Activated naive CD4-positive, alpha-beta T cell treated with anti-CD3 and anti-CD28 coated beads for 36 hours (primary cell): ENCODE measurements at regions not wholly inside any gene's neighbourhood (a gene's known extent, or its start where the extent isn't known, plus 50 kb on each side); places are given as distances from the start of the nearest gene placed in this dataset.
A peak's percentile ranks its signal among the peaks of the same experiment; 100 is the strongest.

ENCODE experiments used
- CTCF ChIA-PET: fragments of 350-600 bp; sonication (Branson Sonifier 250); formaldehyde crosslinking; loops from one replicate; lab custom pipeline; 2021; ENCODE audit warnings: antibody characterized with exemption; lab: Charles Lee
- DNase-seq: peaks from one replicate; pipeline ENCODE4 v3.0.0-alpha.2; 2020
- H3K27ac Mint-ChIP-seq: one replicate; pipeline ENCODE4 v1.8.0; 2021; ENCODE audit warnings: mild to moderate bottlenecking, mixed read lengths
- H3K27me3 Mint-ChIP-seq: one replicate; pipeline ENCODE4 v1.8.0; 2021; ENCODE audit warnings: low read depth, mixed read lengths
- H3K36me3 Mint-ChIP-seq: one replicate; pipeline ENCODE4 v1.8.0; 2021; ENCODE audit warnings: low read depth, mixed read lengths
- H3K4me1 Mint-ChIP-seq: one replicate; pipeline ENCODE4 v1.8.0; 2021; ENCODE audit warnings: low read depth, mixed read lengths
- H3K4me3 Mint-ChIP-seq: one replicate; pipeline ENCODE4 v1.8.0; 2021; ENCODE audit warnings: mild to moderate bottlenecking, moderate library complexity, mixed read lengths
- H3K9me3 Mint-ChIP-seq: one replicate; pipeline ENCODE4 v1.8.0; 2021; ENCODE audit warnings: mixed read lengths
- intact Hi-C: fragments of 100-400 bp; cut with micrococcal nuclease; formaldehyde crosslinking; loops from one replicate; pipeline ENCODE4 v1.15.1; 2023

DNA sequence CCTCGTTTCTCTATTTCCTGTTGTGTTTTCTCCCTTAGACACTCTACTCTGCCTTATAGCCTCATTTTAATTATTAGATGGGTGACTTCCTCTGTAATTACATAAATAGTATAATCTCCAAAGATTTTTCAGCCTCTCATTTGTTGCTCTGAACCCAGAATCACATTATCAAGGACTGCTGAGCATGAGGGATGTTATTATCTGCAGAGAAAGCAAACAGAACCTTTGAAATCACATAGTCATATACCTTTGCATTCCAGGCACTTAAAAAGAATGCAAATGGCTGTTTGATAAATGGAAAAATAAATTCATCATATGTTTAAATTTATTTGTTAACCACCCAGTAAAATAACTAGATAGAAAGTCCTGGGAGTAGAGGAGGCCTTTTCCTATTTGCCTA is 305.1 kb upstream of the PPP1R2C start:
- H3K36me3 Mint-ChIP-seq = no peaks in the 10 kb centered on the region
- DNase-seq = no peak
- no peak overlapping the region for H3K4me3 Mint-ChIP-seq
- peaks cover 1% of the 10 kb centered on the region for H3K9me3 Mint-ChIP-seq
- no peaks in the 10 kb centered on the region for H3K4me1 Mint-ChIP-seq
- intact Hi-C loops = no loop called here
- H3K27ac Mint-ChIP-seq = no peak overlapping the region
- H3K27me3 Mint-ChIP-seq = no peaks in the 10 kb centered on the region
- CTCF ChIA-PET = no interaction called here

DNA sequence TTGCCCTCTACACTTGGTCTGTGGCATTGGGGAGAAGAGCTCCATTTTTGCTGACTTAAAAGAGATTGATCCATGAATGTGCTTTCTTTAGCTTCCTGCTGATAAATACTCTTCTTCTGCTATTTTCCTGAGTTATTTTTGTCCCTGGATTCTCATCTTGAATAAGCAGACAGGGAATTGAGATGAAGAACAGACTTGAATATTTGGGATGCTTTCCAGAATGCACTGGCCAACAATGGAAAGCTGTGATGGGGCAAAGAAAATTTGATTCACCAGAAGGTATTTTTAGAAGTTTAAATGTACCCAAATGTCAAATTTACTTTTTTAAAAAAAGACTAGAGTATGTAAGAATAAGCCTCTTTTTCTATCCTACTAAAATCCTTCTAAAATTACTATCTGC is 309.9 kb upstream of the PPP1R2C start:
- no peak overlapping the region for H3K27ac Mint-ChIP-seq
- intact Hi-C loops = no loop called here
- H3K27me3 Mint-ChIP-seq = no peaks in the 10 kb centered on the region

DNA sequence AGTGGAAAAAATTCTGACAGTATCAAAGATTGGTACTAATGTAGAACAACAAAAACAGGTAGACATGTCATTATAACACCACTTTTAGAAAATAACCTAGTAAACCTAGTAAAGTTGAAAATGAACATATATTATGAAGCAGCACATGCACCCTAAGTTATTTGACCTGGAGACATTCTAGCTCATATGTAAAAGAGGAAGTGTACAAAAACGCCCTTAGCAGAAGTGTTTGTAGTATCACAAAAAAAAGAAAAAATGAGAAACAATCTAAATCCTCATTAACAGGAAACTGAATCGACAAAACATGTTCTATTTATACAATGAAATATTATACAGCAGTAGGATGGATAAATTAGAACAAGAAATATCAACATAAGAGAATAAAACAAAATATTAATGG is 318.9 kb upstream of the PPP1R2C start:
- no peaks in the 10 kb centered on the region for H3K36me3 Mint-ChIP-seq
- no peaks in the 10 kb centered on the region for H3K27me3 Mint-ChIP-seq
- intact Hi-C loops = no loop called here
- H3K9me3 Mint-ChIP-seq = no peaks in the 10 kb centered on the region
- no peak overlapping the region for H3K4me3 Mint-ChIP-seq
- peaks cover 2% of the 10 kb centered on the region for H3K4me1 Mint-ChIP-seq
- DNase-seq = no peak
- no peak overlapping the region for H3K27ac Mint-ChIP-seq
- CTCF ChIA-PET = no interaction called here

More for the DNA sequence above, 309.9 kb upstream of the PPP1R2C start:
- DNase-seq = no peak
- CTCF ChIA-PET = no interaction called here
- no peaks in the 10 kb centered on the region for H3K4me1 Mint-ChIP-seq
- no peaks in the 10 kb centered on the region for H3K9me3 Mint-ChIP-seq
- no peaks in the 10 kb centered on the region for H3K36me3 Mint-ChIP-seq
- H3K4me3 Mint-ChIP-seq = no peak overlapping the region

DNA sequence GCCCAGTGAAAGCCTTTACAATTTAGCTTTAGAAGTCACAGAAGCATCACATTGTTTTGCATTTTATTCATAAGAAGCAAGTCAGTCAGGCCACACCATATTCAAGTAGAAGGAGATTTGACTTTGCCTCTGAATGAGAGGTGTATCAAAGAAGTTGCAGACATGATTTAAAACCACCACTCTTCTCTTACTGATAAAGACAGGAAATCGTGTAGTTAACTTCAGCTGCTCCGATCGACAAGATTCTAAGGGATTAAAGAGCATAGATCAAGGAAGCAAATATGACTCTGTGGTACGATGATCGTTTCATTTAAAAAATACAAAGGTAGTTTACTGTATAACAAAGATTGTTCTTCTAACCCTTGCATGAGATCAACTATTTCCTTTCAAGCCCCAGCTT is 328.0 kb upstream of the PPP1R2C start:
- H3K4me1 Mint-ChIP-seq = peaks cover 10% of the 10 kb centered on the region
- H3K9me3 Mint-ChIP-seq = no peaks in the 10 kb centered on the region
- intact Hi-C loops = no loop called here
- no peaks in the 10 kb centered on the region for H3K36me3 Mint-ChIP-seq
- peak overlapping the region; percentile 32 for H3K4me3 Mint-ChIP-seq
- no peaks in the 10 kb centered on the region for H3K27me3 Mint-ChIP-seq
- no peak for DNase-seq
- peak overlapping the region; percentile 30 for H3K27ac Mint-ChIP-seq
- CTCF ChIA-PET = no interaction called here

DNA sequence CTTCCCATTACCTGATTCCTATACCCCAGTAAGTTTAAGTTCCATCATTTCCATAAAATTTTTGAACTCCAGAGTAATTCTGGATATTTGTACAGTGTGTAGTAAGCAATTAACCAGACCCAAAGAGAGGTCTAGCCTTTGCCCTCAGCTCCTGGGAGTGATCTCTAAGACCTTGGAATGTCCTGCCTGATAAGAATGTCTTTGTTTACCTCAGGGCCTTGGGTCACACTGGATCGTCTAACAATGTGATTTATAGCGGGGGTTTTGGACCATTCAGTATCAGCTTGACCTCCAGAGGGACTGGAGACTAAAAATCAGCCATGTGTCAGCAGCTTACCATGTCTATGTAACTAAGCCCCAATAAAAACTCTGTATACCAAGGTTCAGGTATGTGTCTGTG is 330.9 kb upstream of the PPP1R2C start:
- no peaks in the 10 kb centered on the region for H3K9me3 Mint-ChIP-seq
- CTCF ChIA-PET = no interaction called here
- H3K4me3 Mint-ChIP-seq = no peak overlapping the region

DNA sequence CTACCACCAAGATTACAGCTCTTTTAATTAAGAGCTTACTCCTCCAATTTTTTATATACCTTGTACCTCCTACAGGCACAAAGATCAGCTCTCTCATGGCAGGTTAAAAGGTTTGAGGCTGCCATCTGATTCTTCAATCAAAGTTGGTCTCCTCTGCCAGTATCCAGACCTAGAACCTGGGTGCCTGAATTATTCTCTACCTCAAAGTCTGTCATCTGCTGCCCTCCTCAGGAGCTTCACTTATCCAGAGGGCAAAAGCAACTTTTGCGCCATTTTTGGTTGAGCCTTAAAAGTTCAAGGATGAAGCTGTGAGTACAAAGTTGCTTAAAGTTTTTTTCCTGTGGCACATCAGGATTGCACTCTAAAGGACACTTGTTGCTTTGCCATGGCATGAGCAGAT is 343.7 kb upstream of the PPP1R2C start:
- no peaks in the 10 kb centered on the region for H3K9me3 Mint-ChIP-seq
- peaks cover 2% of the 10 kb centered on the region for H3K4me1 Mint-ChIP-seq
- intact Hi-C loops = no loop called here
- H3K4me3 Mint-ChIP-seq = no peak overlapping the region
- no peaks in the 10 kb centered on the region for H3K36me3 Mint-ChIP-seq
- DNase-seq = peak; percentile 5
- CTCF ChIA-PET = interaction anchor here (0.6 kb wide), 1 partner anchor 101 kb away, joined by 6 read pairs; no protein-coding TSS in a partner anchor
- no peaks in the 10 kb centered on the region for H3K27me3 Mint-ChIP-seq
- no peak overlapping the region for H3K27ac Mint-ChIP-seq

More for the DNA sequence above, 330.9 kb upstream of the PPP1R2C start:
- no peak for DNase-seq
- no peaks in the 10 kb centered on the region for H3K27me3 Mint-ChIP-seq
- peaks cover 10% of the 10 kb centered on the region for H3K4me1 Mint-ChIP-seq
- intact Hi-C loops = no loop called here
- H3K36me3 Mint-ChIP-seq = no peaks in the 10 kb centered on the region
- H3K27ac Mint-ChIP-seq = no peak overlapping the region

DNA sequence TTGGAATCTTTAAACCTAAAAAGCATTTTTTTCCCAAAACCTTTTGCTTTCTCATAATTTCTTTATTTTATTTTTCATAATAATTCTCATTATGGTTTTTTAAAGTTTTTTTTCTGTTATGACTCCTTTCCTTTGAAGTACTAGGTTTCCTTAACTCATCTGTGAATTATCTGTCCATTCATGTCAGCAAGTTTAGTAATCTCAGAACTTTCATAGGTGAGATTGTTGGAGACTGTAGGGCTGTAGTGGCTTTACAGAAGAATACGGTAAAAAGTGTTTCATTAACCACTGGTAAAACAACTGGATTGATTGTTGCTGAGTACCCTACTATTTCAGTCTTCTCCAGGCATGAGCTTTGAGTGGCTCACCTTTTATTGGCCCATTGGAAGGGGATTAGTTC is 361.7 kb upstream of the PPP1R2C start:
- CTCF ChIA-PET = no interaction called here
- Mint-ChIP-seq H3K9me3 (no peaks in the 10 kb centered on the region), H3K27me3 (no peaks in the 10 kb centered on the region), H3K36me3 (no peaks in the 10 kb centered on the region), H3K27ac (no peak overlapping the region), H3K4me1 (no peaks in the 10 kb centered on the region), H3K4me3 (no peak overlapping the region)
- intact Hi-C loops = no loop called here
- no peak for DNase-seq

DNA sequence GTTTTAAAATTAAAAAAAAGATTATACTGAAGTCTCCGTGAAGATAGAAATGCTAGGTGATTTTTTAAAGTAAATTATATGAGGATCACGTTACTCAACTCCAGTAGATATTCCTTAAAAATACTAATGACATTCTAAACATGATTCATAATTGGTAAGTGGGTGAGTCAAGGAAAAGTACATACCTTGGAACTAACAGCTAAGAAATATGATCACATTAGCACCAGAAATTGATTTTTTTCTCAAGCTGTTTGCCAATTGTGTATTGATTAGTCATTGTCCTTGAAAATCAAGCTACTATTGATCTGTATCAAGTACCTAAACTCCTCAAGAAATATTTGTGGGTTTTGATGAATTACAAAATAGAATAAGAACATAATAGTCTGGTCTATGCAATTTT is 362.6 kb upstream of the PPP1R2C start:
- Mint-ChIP-seq H3K4me3 (no peak overlapping the region), H3K4me1 (no peaks in the 10 kb centered on the region), H3K27ac (no peak overlapping the region), H3K36me3 (no peaks in the 10 kb centered on the region), H3K9me3 (no peaks in the 10 kb centered on the region), H3K27me3 (no peaks in the 10 kb centered on the region)
- DNase-seq = no peak
- CTCF ChIA-PET = no interaction called here
- intact Hi-C loops = no loop called here

DNA sequence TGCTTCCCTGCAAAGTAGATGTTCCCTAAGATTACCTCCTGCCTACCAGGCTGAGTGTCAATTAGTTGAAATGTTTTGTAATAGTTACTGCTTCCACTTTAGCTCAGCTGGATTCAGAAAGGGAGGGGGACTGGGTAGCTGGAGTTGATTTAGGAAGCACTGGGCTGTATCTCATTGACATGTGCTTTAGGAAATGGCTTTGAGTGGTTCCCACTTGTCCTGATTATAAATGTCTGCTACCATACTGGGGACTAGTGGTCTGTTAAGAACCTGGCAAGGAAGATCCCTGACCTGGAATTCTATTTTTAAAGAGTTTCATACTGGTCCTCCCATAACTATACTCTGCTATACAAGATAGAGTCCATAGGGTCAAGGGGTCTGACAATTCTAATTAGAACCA is 363.9 kb upstream of the PPP1R2C start:
- Mint-ChIP-seq H3K4me3 (no peak overlapping the region), H3K27ac (no peak overlapping the region), H3K4me1 (no peaks in the 10 kb centered on the region), H3K36me3 (no peaks in the 10 kb centered on the region), H3K27me3 (no peaks in the 10 kb centered on the region), H3K9me3 (no peaks in the 10 kb centered on the region)
- DNase-seq = no peak
- intact Hi-C loops = no loop called here
- CTCF ChIA-PET = no interaction called here

DNA sequence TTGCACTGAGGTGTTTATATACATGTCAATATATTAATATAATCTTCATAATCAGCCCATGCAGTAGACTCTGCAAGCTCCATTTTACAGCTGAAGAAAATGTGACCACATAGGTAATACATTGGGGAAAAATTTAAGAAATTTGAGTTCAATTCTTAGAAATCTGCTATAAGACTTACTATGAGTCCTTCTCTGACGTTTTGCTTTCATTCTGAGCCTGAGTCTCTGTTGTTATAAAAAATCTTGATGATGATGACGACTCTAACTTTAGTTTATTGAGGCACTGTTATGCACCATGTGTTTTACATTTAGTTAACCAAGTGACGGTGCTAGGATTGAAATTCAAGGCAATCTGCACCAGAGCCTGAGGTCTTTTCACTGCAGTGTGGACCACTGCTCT is 370.3 kb upstream of the PPP1R2C start:
- no peak overlapping the region for H3K4me3 Mint-ChIP-seq
- no peaks in the 10 kb centered on the region for H3K9me3 Mint-ChIP-seq
- no peak overlapping the region for H3K27ac Mint-ChIP-seq
- intact Hi-C loops = no loop called here
- DNase-seq = no peak
- CTCF ChIA-PET = no interaction called here
- no peaks in the 10 kb centered on the region for H3K36me3 Mint-ChIP-seq
- H3K27me3 Mint-ChIP-seq = no peaks in the 10 kb centered on the region
- peaks cover 8% of the 10 kb centered on the region for H3K4me1 Mint-ChIP-seq

DNA sequence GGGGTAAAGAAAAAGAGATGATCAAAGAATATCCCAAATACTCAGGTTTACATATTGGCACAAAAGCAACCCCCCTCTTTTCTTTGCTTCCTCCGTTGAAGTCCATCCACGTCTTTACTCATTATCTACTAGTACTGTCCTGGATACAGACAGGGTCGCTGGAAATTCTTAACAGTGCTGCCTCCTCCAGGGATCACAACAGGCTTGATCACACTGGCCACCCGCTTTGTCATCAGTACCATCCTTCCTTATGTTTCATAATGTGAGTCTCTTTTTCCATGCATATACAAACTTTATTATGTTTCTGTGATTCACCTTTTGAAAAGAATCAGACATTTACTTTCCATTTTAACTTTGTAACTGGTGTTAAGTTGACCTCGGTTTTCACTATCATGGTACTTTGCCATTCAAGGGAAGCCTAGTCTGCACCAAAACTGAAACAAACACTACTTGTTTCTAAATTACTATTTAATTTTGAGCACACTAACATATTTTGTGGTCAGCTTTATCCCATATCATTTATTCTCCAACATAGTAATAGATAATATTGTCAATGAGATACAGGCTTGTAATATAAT is 387.5 kb upstream of the PPP1R2C start:
- no peaks in the 10 kb centered on the region for H3K9me3 Mint-ChIP-seq
- no peak overlapping the region for H3K4me3 Mint-ChIP-seq
- H3K36me3 Mint-ChIP-seq = no peaks in the 10 kb centered on the region
- peaks cover 7% of the 10 kb centered on the region for H3K4me1 Mint-ChIP-seq
- H3K27ac Mint-ChIP-seq = peak overlapping the region; percentile 61
- CTCF ChIA-PET = no interaction called here
- no peaks in the 10 kb centered on the region for H3K27me3 Mint-ChIP-seq
- peak; percentile 4 for DNase-seq
- intact Hi-C loops = no loop called here

DNA sequence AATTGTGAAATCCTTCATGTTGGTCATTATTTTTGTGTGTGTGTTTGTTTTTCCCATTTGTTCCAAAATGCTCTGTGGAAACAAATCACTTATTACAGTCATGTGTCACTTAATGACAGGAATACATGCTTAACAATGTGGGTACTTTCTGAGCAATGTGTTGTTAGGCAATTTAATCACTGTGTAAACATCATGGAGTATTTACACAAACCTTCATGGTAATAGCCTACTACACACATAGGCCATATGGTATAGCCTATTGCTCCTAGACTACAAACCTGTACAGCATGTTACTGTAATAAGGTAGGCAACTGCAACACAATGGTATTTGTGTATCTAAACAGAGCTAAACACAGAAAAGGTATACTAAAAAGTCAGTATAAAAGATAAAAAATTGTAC is 388.9 kb upstream of the PPP1R2C start:
- peaks cover 7% of the 10 kb centered on the region for H3K4me1 Mint-ChIP-seq
- H3K4me3 Mint-ChIP-seq = no peak overlapping the region
- intact Hi-C loops = no loop called here
- H3K27ac Mint-ChIP-seq = no peak overlapping the region
- no peaks in the 10 kb centered on the region for H3K27me3 Mint-ChIP-seq
- no peak for DNase-seq
- CTCF ChIA-PET = no interaction called here
- H3K36me3 Mint-ChIP-seq = no peaks in the 10 kb centered on the region
- H3K9me3 Mint-ChIP-seq = no peaks in the 10 kb centered on the region

DNA sequence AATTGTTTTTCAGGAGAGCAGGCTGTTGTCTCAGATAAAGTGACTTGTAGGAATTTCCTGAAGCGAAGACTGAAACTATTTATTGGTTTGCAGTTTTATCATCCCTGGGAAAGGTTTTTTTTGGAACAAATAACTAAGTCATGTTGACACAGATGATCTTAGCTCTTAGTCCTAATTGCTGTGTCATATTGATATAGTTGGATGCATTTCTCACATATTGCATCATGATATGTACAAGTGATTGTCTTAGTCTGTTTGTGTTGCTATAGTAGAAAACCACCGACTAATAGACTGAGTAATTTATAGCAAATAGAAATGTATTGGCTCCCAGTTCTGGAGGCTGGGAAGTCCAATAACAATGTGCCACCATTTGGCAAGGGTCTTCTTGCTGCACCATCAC is 397.5 kb upstream of the PPP1R2C start:
- Mint-ChIP-seq H3K27ac (no peak overlapping the region), H3K36me3 (peaks cover 2% of the 10 kb centered on the region), H3K27me3 (no peaks in the 10 kb centered on the region), H3K4me3 (no peak overlapping the region), H3K4me1 (no peaks in the 10 kb centered on the region), H3K9me3 (peaks cover 7% of the 10 kb centered on the region)
- CTCF ChIA-PET = no interaction called here
- no peak for DNase-seq
- intact Hi-C loops = no loop called here
